Upper lobe of right lung (tissue), 1 donor: ENCODE measurements at regions not wholly inside any gene's neighbourhood (a gene's known extent, or its start where the extent isn't known, plus 50 kb on each side); places are given as distances from the start of the nearest gene placed in this dataset.

Source experiments
- ATAC-seq: fragments of 200-7000 bp; cut with Tn5 transposase; one replicate; pipeline ENCODE4 v1.9.1; 2020; ENCODE audit warnings: mild to moderate bottlenecking, moderate library complexity
- DNase-seq: peaks from one replicate; pipeline ENCODE4 v3.0.0-alpha.2; 2020
- H3K27ac ChIP-seq: fragments of 200-600 bp; one replicate; pipeline ENCODE4 v1.8.0; 2022
- H3K27me3 ChIP-seq: fragments of 200-600 bp; one replicate; pipeline ENCODE4 v1.8.0; 2022; ENCODE audit warnings: mild to moderate bottlenecking
- H3K36me3 ChIP-seq: fragments of 200-600 bp; one replicate; pipeline ENCODE4 v1.8.0; 2022
- H3K4me1 ChIP-seq: fragments of 200-600 bp; one replicate; pipeline ENCODE4 v1.8.0; 2022
- H3K4me3 ChIP-seq: fragments of 200-600 bp; one replicate; pipeline ENCODE4 v1.8.0; 2022; ENCODE audit warnings: mild to moderate bottlenecking
- H3K9me3 ChIP-seq: fragments of 200-600 bp; one replicate; pipeline ENCODE4 v1.8.0; 2022
- CTCF ChIP-seq: fragments of 200-600 bp; IDR thresholded peaks from one replicate; pipeline ENCODE4 v1.8.0; 2022; ENCODE audit warnings: antibody characterized with exemption
- intact Hi-C: fragments of 100-400 bp; cut with DNase I; formaldehyde crosslinking; loops from one replicate; pipeline ENCODE4 v1.11.0; 2022
- donor health status: DM: no; HTN: yes; CAD: no; lungs with severe emphysema.

DNA sequence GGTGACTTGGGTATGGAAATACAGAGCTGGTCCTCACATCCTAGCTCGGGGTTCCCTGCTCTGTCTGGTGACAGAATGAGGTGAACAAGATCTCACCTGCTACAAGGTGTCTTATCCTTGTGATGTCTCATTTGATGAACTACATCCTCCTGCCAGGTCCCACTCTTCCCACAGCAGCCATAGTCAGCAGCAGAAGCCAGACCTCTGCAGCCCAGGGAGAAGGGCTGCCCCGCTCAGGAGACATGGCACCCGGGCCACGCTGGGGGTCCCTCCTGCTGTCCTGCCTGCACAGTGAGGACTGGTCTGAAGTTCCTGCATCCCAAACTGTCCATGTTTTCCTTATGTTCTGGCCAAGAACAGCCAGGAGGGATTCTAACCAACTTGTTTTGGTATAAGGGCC lies 414.1 kb downstream of the CTTN start:
- H3K4me1 ChIP-seq = no peaks in the 10 kb centered on the region
- no peak for TF ChIP-seq CTCF
- DNase-seq = no peak
- no peaks in the 10 kb centered on the region for H3K36me3 ChIP-seq
- no peak for ATAC-seq
- H3K27me3 ChIP-seq = no peaks in the 10 kb centered on the region
- no peak overlapping the region for H3K27ac ChIP-seq
- intact Hi-C loops = no loop called here
- H3K4me3 ChIP-seq = no peak overlapping the region
- H3K9me3 ChIP-seq = no peaks in the 10 kb centered on the region

DNA sequence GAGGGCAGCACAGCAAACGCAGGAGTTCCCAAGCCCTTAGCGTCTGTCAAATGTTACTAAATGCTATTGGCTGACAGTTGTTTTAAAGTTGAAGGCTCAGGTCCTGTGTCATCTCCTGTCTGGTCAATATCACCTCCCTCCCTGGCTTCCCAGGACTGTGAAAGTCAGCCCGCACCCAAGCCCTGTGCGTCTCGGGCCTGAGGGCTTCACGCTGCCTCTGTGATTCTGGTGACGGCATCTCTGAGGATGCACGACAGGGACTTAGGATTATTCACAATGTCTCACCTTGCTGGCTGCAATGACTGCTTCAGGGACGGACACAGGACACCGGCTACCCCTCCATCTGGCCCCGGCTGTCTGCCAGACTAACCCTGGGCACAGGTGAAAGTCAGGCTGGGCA lies 415.3 kb downstream of the CTTN start:
- intact Hi-C loops = no loop called here
- TF ChIP-seq CTCF = no peak

DNA sequence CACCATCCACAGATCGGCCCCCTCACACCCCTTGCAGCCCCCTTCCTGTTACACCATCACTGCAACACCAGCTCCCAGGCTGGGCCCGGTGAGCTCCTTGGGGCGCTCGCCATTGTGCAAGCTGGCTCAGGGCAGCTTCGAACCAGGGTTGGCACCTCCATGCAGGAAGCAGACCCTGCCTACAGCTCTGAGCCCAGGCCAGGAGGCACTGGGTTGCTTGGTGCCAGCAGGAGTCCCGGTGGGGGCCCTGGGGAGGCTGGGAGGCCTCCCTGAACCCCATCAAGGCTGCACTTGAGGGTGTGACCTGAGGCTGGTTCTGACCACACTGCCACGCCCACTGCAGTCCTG lies 417.1 kb downstream of the CTTN start:
- intact Hi-C loops = no loop called here
- TF ChIP-seq CTCF = no peak
- Histone ChIP-seq H3K36me3 (no peaks in the 10 kb centered on the region), H3K27ac (no peak overlapping the region), H3K4me1 (no peaks in the 10 kb centered on the region), H3K27me3 (no peaks in the 10 kb centered on the region), H3K9me3 (no peaks in the 10 kb centered on the region), H3K4me3 (no peak overlapping the region)
- DNase-seq (no peak), ATAC-seq (no peak)

More for the DNA sequence above, 415.3 kb downstream of the CTTN start:
- Histone ChIP-seq H3K27me3 (no peaks in the 10 kb centered on the region), H3K9me3 (no peaks in the 10 kb centered on the region), H3K4me3 (no peak overlapping the region), H3K36me3 (no peaks in the 10 kb centered on the region), H3K4me1 (no peaks in the 10 kb centered on the region), H3K27ac (no peak overlapping the region)
- ATAC-seq (no peak), DNase-seq (no peak)

DNA sequence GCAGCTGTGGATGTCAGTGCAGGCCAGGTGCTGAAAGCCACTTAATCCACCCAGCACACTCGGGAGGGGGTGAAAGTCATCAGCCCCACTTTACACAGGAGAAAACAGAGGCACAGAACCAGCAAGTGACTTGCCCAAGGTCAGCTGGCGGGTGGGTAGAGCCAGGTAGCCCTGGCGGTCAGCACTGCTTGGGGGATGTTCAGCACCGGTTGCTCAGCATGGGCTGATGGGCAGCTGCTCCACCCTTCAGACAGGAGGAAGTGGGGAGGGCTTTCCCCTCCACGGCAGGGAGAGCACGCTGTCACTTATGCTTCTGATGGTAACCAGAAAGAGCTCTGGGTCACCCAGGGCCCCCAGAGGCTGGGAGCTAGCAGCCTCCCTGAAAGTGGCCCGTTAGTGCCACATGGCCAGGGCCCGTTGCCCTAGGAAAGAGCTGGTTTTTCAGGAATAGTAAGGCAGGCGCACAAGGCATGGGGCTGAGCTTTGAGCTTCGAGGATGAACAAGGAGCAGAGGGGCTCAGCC lies 417.9 kb downstream of the CTTN start:
- Histone ChIP-seq H3K4me3 (no peak overlapping the region), H3K4me1 (no peaks in the 10 kb centered on the region), H3K36me3 (no peaks in the 10 kb centered on the region), H3K27me3 (no peaks in the 10 kb centered on the region), H3K27ac (no peak overlapping the region), H3K9me3 (no peaks in the 10 kb centered on the region)
- no peak for ATAC-seq
- DNase-seq = no peak
- no peak for TF ChIP-seq CTCF
- intact Hi-C loops = no loop called here

DNA sequence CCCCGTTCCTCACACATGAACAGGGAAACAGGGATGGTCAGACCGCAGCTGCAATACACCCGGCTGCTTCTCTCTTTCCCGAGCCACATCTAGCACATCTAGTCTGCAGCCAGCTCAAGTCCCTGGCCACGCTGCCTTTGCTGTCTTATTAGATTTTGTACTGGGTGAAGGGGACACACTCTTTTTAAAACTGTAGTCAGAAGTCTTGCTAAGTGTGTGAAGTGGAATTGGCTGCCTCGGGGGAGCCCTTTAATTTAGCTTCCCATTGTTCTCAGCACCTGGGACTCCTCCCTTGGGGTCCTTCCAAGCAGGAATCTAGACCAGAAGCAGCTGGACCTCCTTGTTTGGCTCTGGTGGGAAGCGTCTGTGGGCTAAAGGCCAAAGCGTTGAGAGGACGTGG lies 420.0 kb downstream of the CTTN start:
- no peak overlapping the region for H3K4me3 ChIP-seq
- H3K4me1 ChIP-seq = no peaks in the 10 kb centered on the region
- H3K9me3 ChIP-seq = no peaks in the 10 kb centered on the region
- H3K36me3 ChIP-seq = no peaks in the 10 kb centered on the region
- no peaks in the 10 kb centered on the region for H3K27me3 ChIP-seq
- TF ChIP-seq CTCF = no peak
- intact Hi-C loops = no loop called here
- H3K27ac ChIP-seq = no peak overlapping the region
- ATAC-seq (no peak), DNase-seq (no peak)

DNA sequence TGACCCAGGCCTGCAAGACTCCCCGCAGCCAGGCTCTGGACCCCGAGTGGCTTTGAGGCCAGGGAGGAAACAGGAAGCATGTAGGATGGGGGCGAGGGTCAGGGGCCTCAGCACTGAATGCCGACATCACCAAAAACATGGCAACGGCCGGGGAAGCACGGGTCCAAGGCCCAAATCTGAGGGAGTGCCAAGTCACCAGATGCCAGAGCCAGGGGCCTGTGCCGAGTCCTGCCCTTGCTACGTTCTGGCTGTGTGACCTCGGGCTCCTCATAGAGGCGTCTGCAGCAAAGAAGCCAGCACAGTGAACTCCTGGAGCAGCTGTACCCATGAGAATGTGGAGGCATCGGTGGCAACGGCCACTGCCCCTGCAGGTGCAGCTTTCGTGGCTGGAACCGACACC lies 420.7 kb downstream of the CTTN start:
- intact Hi-C loops = no loop called here
- no peak for ATAC-seq

More for the DNA sequence above, 420.7 kb downstream of the CTTN start:
- Histone ChIP-seq H3K4me1 (no peaks in the 10 kb centered on the region), H3K27ac (no peak overlapping the region), H3K4me3 (no peak overlapping the region), H3K27me3 (peaks cover 1% of the 10 kb centered on the region), H3K36me3 (no peaks in the 10 kb centered on the region), H3K9me3 (no peaks in the 10 kb centered on the region)
- TF ChIP-seq CTCF = no peak
- no peak for DNase-seq
